CD4-positive, alpha-beta T cell (primary cell): ENCODE measurements at regions not wholly inside any gene's neighbourhood (a gene's known extent, or its start where the extent isn't known, plus 50 kb on each side); places are given as distances from the start of the nearest gene placed in this dataset.

Experiments
- ATAC-seq: fragments of 200-7000 bp; cut with Tn5 transposase; one replicate; pipeline ENCODE4 v1.10.0; 2022; ENCODE audit warnings: mild to moderate bottlenecking; ENCODE audit not compliant: poor library complexity
- CTCF ChIA-PET: fragments of 350-600 bp; sonication (Branson Sonifier 250); formaldehyde crosslinking; loops from one replicate; lab custom pipeline; 2021; ENCODE audit warnings: antibody characterized with exemption, inconsistent platforms; lab: Charles Lee
- POLR2A ChIA-PET: fragments of 350-600 bp; sonication (Branson Sonifier 250); formaldehyde crosslinking; loops from one replicate; lab custom pipeline; 2021; ENCODE audit warnings: antibody characterized with exemption, inconsistent platforms; lab: Charles Lee
- DNase-seq, 14 experiments: peaks; one replicate each; pipeline ENCODE4 v3.0.0-alpha.2; 2013 to 2020; ENCODE audit warnings: mixed read lengths in 2 of 14
- H3K27ac ChIP-seq, 2 donors: one replicate each; pipeline versions ENCODE4 v1.5.1 to v1.7.0; 2013; ENCODE audit warnings: low read length in 2 of 2, low read depth in 1 of 2, mild to moderate bottlenecking in 1 of 2
- H3K27me3 ChIP-seq, 2 experiments: 1 replicate in 1 of 2; 2 replicates in 1 of 2; pipeline versions ENCODE4 v1.6.1 to v1.7.0; 2013; ENCODE audit warnings: low read length in 2 of 2, control low read depth in 1 of 2, mild to moderate bottlenecking in 1 of 2, moderate library complexity in 1 of 2; ENCODE audit not compliant: insufficient read depth in 2 of 2, control insufficient read depth in 1 of 2
- H3K36me3 ChIP-seq: one replicate; pipeline ENCODE4 v1.6.1; 2013; ENCODE audit warnings: low read length, control low read depth; ENCODE audit not compliant: insufficient read depth
- H3K4me1 ChIP-seq: one replicate; pipeline ENCODE4 v1.6.1; 2013; ENCODE audit warnings: low read length, control low read depth; ENCODE audit not compliant: insufficient read depth
- H3K4me3 ChIP-seq: one replicate; pipeline ENCODE4 v1.5.1; 2013; ENCODE audit warnings: mild to moderate bottlenecking, low read length, moderate library complexity
- H3K9me3 ChIP-seq, 2 experiments: 1 replicate in 1 of 2; 2 replicates in 1 of 2; pipeline versions ENCODE4 v1.6.1 to v1.7.0; 2013; ENCODE audit warnings: low read length in 2 of 2, mild to moderate bottlenecking in 2 of 2, control low read depth in 1 of 2, moderate library complexity in 1 of 2; ENCODE audit not compliant: control insufficient read depth in 1 of 2, insufficient read depth in 1 of 2
- H3K27ac Mint-ChIP-seq: one replicate; pipeline ENCODE4 v1.8.0; 2020; ENCODE audit warnings: mixed read lengths
- H3K27me3 Mint-ChIP-seq: one replicate; pipeline ENCODE4 v1.8.0; 2021; ENCODE audit warnings: mixed read lengths
- H3K36me3 Mint-ChIP-seq: one replicate; pipeline ENCODE4 v1.8.0; 2021; ENCODE audit warnings: low read depth, mixed read lengths
- H3K4me1 Mint-ChIP-seq: one replicate; pipeline ENCODE4 v1.8.0; 2021; ENCODE audit warnings: low read depth, mixed read lengths
- H3K4me3 Mint-ChIP-seq: one replicate; pipeline ENCODE4 v1.8.0; 2020; ENCODE audit warnings: mild to moderate bottlenecking, mixed read lengths
- H3K9me3 Mint-ChIP-seq: one replicate; pipeline ENCODE4 v1.8.0; 2020; ENCODE audit warnings: mixed read lengths
- intact Hi-C, 2 experiments: fragments of 100-400 bp; cut with DNase I in 1 of 2; cut with micrococcal nuclease in 1 of 2; formaldehyde crosslinking; loops; one replicate each; pipeline versions ENCODE4 v1.15.1 to v1.9.0; 2023 to 2025; cut with DNase I, micrococcal nuclease
- TF ChIP-seq, protein P1 (sequence below): fragments of 200-600 bp; IDR thresholded peaks from one replicate; pipeline ENCODE4 v1.8.0; 2022; ENCODE audit warnings: antibody characterized with exemption, mild to moderate bottlenecking

- Histone ChIP-seq H3K27me3 (no peaks in the 10 kb centered on the region), H3K27ac (no peak overlapping the region), H3K4me3 (no peak overlapping the region), H3K36me3 (no peaks in the 10 kb centered on the region), H3K4me1 (no peaks in the 10 kb centered on the region), H3K9me3 (peaks cover 3 to 34% of the 10 kb centered on the region in 2 experiments)
- ATAC-seq (no peak), DNase-seq (no peak)
- CTCF ChIA-PET, result no interaction called here
- intact Hi-C loops, result no loop called here
- Mint-ChIP-seq H3K4me1 (no peaks in the 10 kb centered on the region), H3K27ac (no peak overlapping the region), H3K36me3 (no peaks in the 10 kb centered on the region), H3K9me3 (peaks cover 10% of the 10 kb centered on the region), H3K27me3 (no peaks in the 10 kb centered on the region), H3K4me3 (no peak overlapping the region)
- TF ChIP-seq, protein P1, sequence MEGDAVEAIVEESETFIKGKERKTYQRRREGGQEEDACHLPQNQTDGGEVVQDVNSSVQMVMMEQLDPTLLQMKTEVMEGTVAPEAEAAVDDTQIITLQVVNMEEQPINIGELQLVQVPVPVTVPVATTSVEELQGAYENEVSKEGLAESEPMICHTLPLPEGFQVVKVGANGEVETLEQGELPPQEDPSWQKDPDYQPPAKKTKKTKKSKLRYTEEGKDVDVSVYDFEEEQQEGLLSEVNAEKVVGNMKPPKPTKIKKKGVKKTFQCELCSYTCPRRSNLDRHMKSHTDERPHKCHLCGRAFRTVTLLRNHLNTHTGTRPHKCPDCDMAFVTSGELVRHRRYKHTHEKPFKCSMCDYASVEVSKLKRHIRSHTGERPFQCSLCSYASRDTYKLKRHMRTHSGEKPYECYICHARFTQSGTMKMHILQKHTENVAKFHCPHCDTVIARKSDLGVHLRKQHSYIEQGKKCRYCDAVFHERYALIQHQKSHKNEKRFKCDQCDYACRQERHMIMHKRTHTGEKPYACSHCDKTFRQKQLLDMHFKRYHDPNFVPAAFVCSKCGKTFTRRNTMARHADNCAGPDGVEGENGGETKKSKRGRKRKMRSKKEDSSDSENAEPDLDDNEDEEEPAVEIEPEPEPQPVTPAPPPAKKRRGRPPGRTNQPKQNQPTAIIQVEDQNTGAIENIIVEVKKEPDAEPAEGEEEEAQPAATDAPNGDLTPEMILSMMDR, result no peak
- POLR2A ChIA-PET, result no interaction called here
Observed at GRCh38 chr2:153196378-153197058, 282.0 kb downstream of the RPRM start.

DNA sequence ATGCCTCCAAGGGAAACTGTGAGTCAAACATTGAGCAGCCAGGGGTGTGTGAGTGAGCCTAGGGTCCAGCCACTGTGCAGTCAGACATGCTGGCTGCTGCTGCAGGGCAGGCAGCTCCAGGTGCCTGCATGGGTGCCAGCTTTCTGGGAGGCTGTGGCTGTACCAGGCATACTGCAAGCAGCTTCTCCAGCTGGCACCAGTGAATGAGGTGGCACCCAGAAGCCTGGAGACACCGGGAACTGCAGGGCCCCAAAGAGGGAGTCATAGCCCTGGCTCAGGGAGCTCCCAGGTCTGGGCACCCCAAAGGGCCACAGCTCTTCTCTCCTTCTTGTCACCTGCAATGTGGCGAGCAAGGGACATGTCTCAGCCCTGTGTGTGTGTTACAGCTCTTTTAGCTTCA lies 283.2 kb downstream of the RPRM start:
- no peaks in the 10 kb centered on the region for H3K27me3 Mint-ChIP-seq
- CTCF ChIA-PET, result no interaction called here
- TF ChIP-seq, protein P1, result no peak
- POLR2A ChIA-PET, result no interaction called here
- H3K4me1 Mint-ChIP-seq, result no peaks in the 10 kb centered on the region
- Histone ChIP-seq H3K4me3 (no peak overlapping the region), H3K9me3 (peaks cover 3 to 34% of the 10 kb centered on the region in 2 experiments), H3K4me1 (no peaks in the 10 kb centered on the region), H3K36me3 (no peaks in the 10 kb centered on the region), H3K27ac (no peak overlapping the region), H3K27me3 (no peaks in the 10 kb centered on the region)
- no peaks in the 10 kb centered on the region for H3K36me3 Mint-ChIP-seq
- no peak overlapping the region for H3K27ac Mint-ChIP-seq
- intact Hi-C loops, result no loop called here
- DNase-seq, result no peak
- H3K4me3 Mint-ChIP-seq, result no peak overlapping the region
- no peak for ATAC-seq
- H3K9me3 Mint-ChIP-seq, result peaks cover 13% of the 10 kb centered on the region

DNA sequence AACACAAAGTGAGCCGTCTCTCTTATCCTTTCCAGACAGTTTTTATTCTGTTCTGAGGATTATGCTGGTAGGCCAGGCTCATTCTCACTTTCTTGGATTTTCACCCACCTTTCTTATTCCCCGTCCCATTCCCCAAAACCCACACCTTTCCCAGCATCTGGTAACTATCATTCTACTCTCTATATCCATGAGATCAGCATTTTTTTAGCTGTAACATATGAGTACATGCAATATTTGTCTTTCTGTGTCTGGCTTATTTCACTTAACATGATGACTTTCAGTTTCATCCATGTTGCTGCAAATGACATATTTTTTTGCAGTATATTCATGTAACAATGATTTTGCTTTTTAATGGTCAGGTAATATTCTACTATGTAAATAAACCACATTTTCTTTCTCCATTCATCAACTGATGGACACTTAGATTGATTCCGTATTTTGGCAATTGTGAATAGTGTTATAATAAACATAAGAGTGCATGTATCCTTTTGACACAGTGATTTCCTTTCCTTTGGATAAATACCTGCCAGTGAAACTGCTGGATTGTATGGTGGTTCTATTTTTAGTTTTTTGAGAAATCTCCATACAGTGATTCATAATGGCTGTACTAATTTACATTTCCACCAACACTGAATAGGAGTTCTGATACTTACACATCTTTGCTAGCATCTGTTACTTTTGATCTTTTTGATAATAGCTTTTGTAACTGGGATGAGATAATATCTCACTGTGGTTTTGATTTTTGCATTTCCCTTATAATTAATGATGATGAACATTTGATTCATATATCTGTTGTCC lies 289.3 kb downstream of the RPRM start:
- Mint-ChIP-seq H3K9me3 (peaks cover 10% of the 10 kb centered on the region), H3K36me3 (no peaks in the 10 kb centered on the region), H3K4me3 (no peak overlapping the region), H3K27me3 (no peaks in the 10 kb centered on the region), H3K27ac (no peak overlapping the region), H3K4me1 (no peaks in the 10 kb centered on the region)
- no peak for DNase-seq
- ChIA-PET CTCF (no interaction called here), POLR2A (no interaction called here)
- no peak for ATAC-seq
- intact Hi-C loops, result no loop called here
- Histone ChIP-seq H3K4me1 (no peaks in the 10 kb centered on the region), H3K9me3 (no peaks in the 10 kb centered on the region), H3K36me3 (no peaks in the 10 kb centered on the region), H3K27me3 (no peaks in the 10 kb centered on the region), H3K27ac (no peak overlapping the region), H3K4me3 (no peak overlapping the region)
- TF ChIP-seq, protein P1, result no peak
